ENCODE measurements at regions not wholly inside any gene's neighbourhood (a gene's known extent, or its start where the extent isn't known, plus 50 kb on each side); places are given as distances from the start of the nearest gene placed in this dataset.

DNA sequence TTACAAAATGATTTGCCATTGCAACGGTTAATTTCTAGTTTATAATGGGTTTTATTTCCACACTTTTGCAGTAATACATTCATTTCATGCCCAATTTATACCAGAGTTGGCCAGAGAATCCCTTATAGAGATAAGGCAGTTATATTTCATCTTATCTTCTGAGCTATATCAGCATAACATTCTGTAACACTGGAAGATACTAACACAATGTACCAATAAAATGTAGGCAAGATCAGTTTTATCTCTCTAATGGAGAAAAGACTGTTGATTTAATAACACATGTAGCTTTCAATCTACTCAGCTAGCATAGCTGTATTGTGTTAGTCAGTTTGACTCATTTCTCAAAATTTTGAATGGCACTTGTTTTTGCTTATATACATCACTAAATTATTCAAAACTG, 738.6 kb downstream of the TRAM1L1 start:
- Histone ChIP-seq H3K4me3 (no peak overlapping the region), H3K9me3 (no peaks in the 10 kb centered on the region), H3K27ac (no peak overlapping the region), H3K4me1 (no peaks in the 10 kb centered on the region), H3K36me3 (replicated peaks in 1 of 2; ENCODE audit: insufficient read depth in 1 of 2, low read depth in 2 of 2) (no peaks in the 10 kb centered on the region), H3K27me3 (no peaks in the 10 kb centered on the region)
- ATAC-seq (no peak), DNase-seq (no peak)
- 57 to 60% methylated on average over 1 of the region's 1 CpG for WGBS, 2 donors
- TF ChIP-seq CTCF (IDR thresholded peaks at IDR 0.05), result no peak
- no peak for TF ChIP-seq POLR2A (IDR thresholded peaks at IDR 0.05)
- intact Hi-C loops (cut with DNase I), result no loop called here

DNA sequence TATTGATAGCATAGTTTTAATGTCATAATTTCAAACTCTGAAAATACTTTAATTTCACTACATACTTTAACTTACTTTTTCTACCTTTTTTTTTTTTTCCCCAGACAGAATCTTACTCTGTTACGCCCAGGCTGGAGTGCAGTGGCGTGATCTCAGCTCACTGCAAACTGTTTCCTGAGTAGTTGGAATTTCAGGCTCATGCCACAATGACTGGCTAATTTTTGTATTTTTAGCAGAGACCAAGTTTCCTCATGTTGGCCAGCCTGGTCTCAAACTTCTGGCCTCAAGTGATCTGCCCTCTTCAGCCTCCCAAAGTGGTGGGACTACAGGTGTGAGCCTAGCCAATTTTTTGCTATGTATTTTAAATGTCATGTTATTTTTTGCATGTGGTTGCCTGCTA, 741.6 kb downstream of the TRAM1L1 start:
- Histone ChIP-seq H3K4me3 (no peak overlapping the region), H3K27ac (no peak overlapping the region), H3K27me3 (no peaks in the 10 kb centered on the region), H3K9me3 (no peaks in the 10 kb centered on the region), H3K4me1 (no peaks in the 10 kb centered on the region), H3K36me3 (replicated peaks in 1 of 2; ENCODE audit: insufficient read depth in 1 of 2, low read depth in 2 of 2) (no peaks in the 10 kb centered on the region)
- no peak for TF ChIP-seq CTCF (IDR thresholded peaks at IDR 0.05)
- TF ChIP-seq POLR2A (IDR thresholded peaks at IDR 0.05), result no peak
- ATAC-seq (no peak), DNase-seq (no peak)
- WGBS, 2 donors, result 73 to 89% methylated on average over 2 of the region's 2 CpGs
- intact Hi-C loops (cut with DNase I), result no loop called here

GRCh38 chr4:116342143-116342542, 743.2 kb downstream of the TRAM1L1 start:
- TF ChIP-seq CTCF (IDR thresholded peaks at IDR 0.05) (no peak), POLR2A (IDR thresholded peaks at IDR 0.05) (no peak)
- Histone ChIP-seq H3K27ac (no peak overlapping the region), H3K9me3 (no peaks in the 10 kb centered on the region), H3K36me3 (replicated peaks in 1 of 2; ENCODE audit: insufficient read depth in 1 of 2, low read depth in 2 of 2) (no peaks in the 10 kb centered on the region), H3K27me3 (no peaks in the 10 kb centered on the region), H3K4me3 (no peak overlapping the region), H3K4me1 (no peaks in the 10 kb centered on the region)
- intact Hi-C loops (cut with DNase I), result no loop called here
- ATAC-seq (no peak), DNase-seq (no peak)
- WGBS, 2 donors, result 76 to 82% methylated on average over 2 of the region's 2 CpGs

DNA sequence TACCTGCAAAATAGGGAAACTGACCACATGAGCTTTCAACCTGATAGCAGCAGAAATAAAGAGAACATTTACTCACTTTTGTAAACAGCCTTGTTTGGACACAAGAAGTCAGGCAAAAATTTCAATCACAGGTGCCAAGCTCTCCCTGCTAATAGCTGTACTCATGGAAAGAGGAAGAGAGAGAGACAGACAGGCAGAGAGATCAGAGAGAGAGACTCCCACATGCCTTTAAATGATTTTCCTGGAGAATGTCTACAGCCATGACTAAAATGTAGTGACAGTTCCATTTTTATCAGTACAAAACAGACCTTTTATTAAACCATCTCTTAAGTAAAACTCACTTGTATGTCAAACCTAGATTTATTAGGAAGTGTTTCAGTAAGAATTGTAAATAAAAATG, 752.9 kb downstream of the TRAM1L1 start:
- Histone ChIP-seq H3K4me3 (no peak overlapping the region), H3K27ac (no peak overlapping the region), H3K27me3 (no peaks in the 10 kb centered on the region), H3K4me1 (no peaks in the 10 kb centered on the region), H3K36me3 (replicated peaks in 1 of 2; ENCODE audit: insufficient read depth in 1 of 2, low read depth in 2 of 2) (no peaks in the 10 kb centered on the region), H3K9me3 (no peaks in the 10 kb centered on the region)
- DNase-seq (no peak), ATAC-seq (no peak)
- TF ChIP-seq POLR2A (IDR thresholded peaks at IDR 0.05) (no peak), CTCF (IDR thresholded peaks at IDR 0.05) (no peak)
- intact Hi-C loops (cut with DNase I), result no loop called here

- H3K9me3 ChIP-seq, result no peaks in the 10 kb centered on the region
- ATAC-seq, result no peak
- no peak for TF ChIP-seq CTCF (IDR thresholded peaks at IDR 0.05)
- no peak for TF ChIP-seq POLR2A (IDR thresholded peaks at IDR 0.05)
- no peaks in the 10 kb centered on the region for H3K36me3 ChIP-seq (replicated peaks in 1 of 2; ENCODE audit: insufficient read depth in 1 of 2, low read depth in 2 of 2)
- H3K4me1 ChIP-seq, result no peaks in the 10 kb centered on the region
- no peak for DNase-seq
- WGBS, 2 donors, result 63 to 66% methylated on average over 2 of the region's 2 CpGs
- intact Hi-C loops (cut with DNase I), result no loop called here
- no peak overlapping the region for H3K27ac ChIP-seq
- H3K4me3 ChIP-seq, result no peak overlapping the region
- no peaks in the 10 kb centered on the region for H3K27me3 ChIP-seq
Observed at GRCh38 chr4:116328261-116328860, 757.0 kb downstream of the TRAM1L1 start.
